Activated CD4-positive, alpha-beta T cell treated with anti-CD3 and anti-CD28 coated beads for 36 hours (primary cell): ENCODE measurements at regions not wholly inside any gene's neighbourhood (a gene's known extent, or its start where the extent isn't known, plus 50 kb on each side); places are given as distances from the start of the nearest gene placed in this dataset.
"Not testable (repeated sequence)": the region's sequence is repeated elsewhere in the genome, so short reads cannot be mapped to it uniquely, and the experiment has no call there.

Experiments
- ATAC-seq: fragments of 200-7000 bp; cut with Tn5 transposase; one replicate; pipeline ENCODE4 v1.10.0; 2021; ENCODE audit warnings: mild to moderate bottlenecking, moderate library complexity
- CTCF ChIA-PET: fragments of 350-600 bp; sonication (Branson Sonifier 250); formaldehyde crosslinking; loops from one replicate; lab custom pipeline; 2021; ENCODE audit warnings: antibody characterized with exemption; lab: Charles Lee
- POLR2A ChIA-PET: fragments of 350-600 bp; sonication (Branson Sonifier 250); formaldehyde crosslinking; loops from one replicate; lab custom pipeline; 2021; ENCODE audit warnings: antibody characterized with exemption, inconsistent platforms; lab: Charles Lee
- DNase-seq: peaks from one replicate; pipeline ENCODE4 v3.0.0-alpha.2; 2020
- H3K27ac Mint-ChIP-seq: one replicate; pipeline ENCODE4 v1.8.0; 2021; ENCODE audit warnings: mixed read lengths
- H3K27me3 Mint-ChIP-seq: one replicate; pipeline ENCODE4 v1.8.0; 2021; ENCODE audit warnings: mixed read lengths
- H3K36me3 Mint-ChIP-seq: one replicate; pipeline ENCODE4 v1.8.0; 2021; ENCODE audit warnings: low read depth, mixed read lengths
- H3K4me1 Mint-ChIP-seq: one replicate; pipeline ENCODE4 v1.8.0; 2021; ENCODE audit warnings: mixed read lengths
- H3K4me3 Mint-ChIP-seq: one replicate; pipeline ENCODE4 v1.8.0; 2021; ENCODE audit warnings: mild to moderate bottlenecking, moderate library complexity, mixed read lengths
- H3K9me3 Mint-ChIP-seq: one replicate; pipeline ENCODE4 v1.8.0; 2021; ENCODE audit warnings: low read depth, mixed read lengths
- intact Hi-C, 2 experiments: fragments of 100-400 bp; cut with DNase I in 1 of 2; cut with micrococcal nuclease in 1 of 2; formaldehyde crosslinking; loops; one replicate each; pipeline versions ENCODE4 v1.14.2 to v1.15.1; 2022 to 2024; cut with DNase I, micrococcal nuclease

GRCh38 chr2:34210382-34210781 lies 611.3 kb upstream of the FAM98A start:
- H3K27me3 Mint-ChIP-seq, POLR2A ChIA-PET, intact Hi-C loops, H3K4me3 Mint-ChIP-seq, H3K36me3 Mint-ChIP-seq, ATAC-seq, CTCF ChIA-PET, H3K27ac Mint-ChIP-seq, DNase-seq, H3K4me1 Mint-ChIP-seq: not testable (repeated sequence)
- H3K9me3 Mint-ChIP-seq, result peaks cover 39% of the 10 kb centered on the region

- ATAC-seq (no peak), DNase-seq (no peak)
- ChIA-PET POLR2A (no interaction called here), CTCF (no interaction called here)
- H3K27ac Mint-ChIP-seq, result no peak overlapping the region
- intact Hi-C loops, result no loop called here
- H3K4me3 Mint-ChIP-seq, result no peak overlapping the region
- no peaks in the 10 kb centered on the region for H3K4me1 Mint-ChIP-seq
- H3K9me3 Mint-ChIP-seq, result peaks cover 20% of the 10 kb centered on the region
- no peaks in the 10 kb centered on the region for H3K27me3 Mint-ChIP-seq
- no peaks in the 10 kb centered on the region for H3K36me3 Mint-ChIP-seq
Observed at GRCh38 chr2:34204560-34204959, 605.5 kb upstream of the FAM98A start.

GRCh38 chr2:34201099-34201498 lies 602.0 kb upstream of the FAM98A start:
- H3K27me3 Mint-ChIP-seq, result no peaks in the 10 kb centered on the region
- H3K4me1 Mint-ChIP-seq, result no peaks in the 10 kb centered on the region
- peaks cover 9% of the 10 kb centered on the region for H3K9me3 Mint-ChIP-seq
- no peak for DNase-seq
- ATAC-seq, result no peak
- H3K27ac Mint-ChIP-seq, result no peak overlapping the region
- intact Hi-C loops, result no loop called here
- ChIA-PET CTCF (interaction anchor here (0.7 kb wide), 1 partner anchor 387 kb away, joined by 3 read pairs; no protein-coding TSS in a partner anchor), POLR2A (no interaction called here)
- no peaks in the 10 kb centered on the region for H3K36me3 Mint-ChIP-seq
- no peak overlapping the region for H3K4me3 Mint-ChIP-seq

GRCh38 chr2:34199971-34200370 lies 600.9 kb upstream of the FAM98A start:
- Mint-ChIP-seq H3K9me3 (peaks cover 11% of the 10 kb centered on the region), H3K27me3 (no peaks in the 10 kb centered on the region), H3K36me3 (no peaks in the 10 kb centered on the region), H3K4me1 (no peaks in the 10 kb centered on the region), H3K4me3 (no peak overlapping the region), H3K27ac (no peak overlapping the region)
- no peak for DNase-seq
- POLR2A ChIA-PET, result no interaction called here
- intact Hi-C loops, result no loop called here
- CTCF ChIA-PET, result no interaction called here
- ATAC-seq, result no peak

GRCh38 chr2:34193164-34193563 lies 594.1 kb upstream of the FAM98A start:
- H3K27ac Mint-ChIP-seq, result no peak overlapping the region
- intact Hi-C loops, result no loop called here
- ChIA-PET POLR2A (no interaction called here), CTCF (no interaction called here)
- no peak for DNase-seq
- H3K4me1 Mint-ChIP-seq, result no peaks in the 10 kb centered on the region
- H3K9me3 Mint-ChIP-seq, result peaks cover 8% of the 10 kb centered on the region
- H3K4me3 Mint-ChIP-seq, result no peak overlapping the region
- no peak for ATAC-seq
- no peaks in the 10 kb centered on the region for H3K36me3 Mint-ChIP-seq
- no peaks in the 10 kb centered on the region for H3K27me3 Mint-ChIP-seq

GRCh38 chr2:34188464-34189303 lies 589.6 kb upstream of the FAM98A start:
- H3K4me3 Mint-ChIP-seq, result no peak overlapping the region
- H3K4me1 Mint-ChIP-seq, result no peaks in the 10 kb centered on the region
- POLR2A ChIA-PET, result no interaction called here
- no peak overlapping the region for H3K27ac Mint-ChIP-seq
- CTCF ChIA-PET, result no interaction called here
- H3K27me3 Mint-ChIP-seq, result no peaks in the 10 kb centered on the region
- intact Hi-C loops, result no loop called here
- no peak for DNase-seq
- H3K9me3 Mint-ChIP-seq, result peaks cover 9% of the 10 kb centered on the region
- ATAC-seq, result no peak
- no peaks in the 10 kb centered on the region for H3K36me3 Mint-ChIP-seq

- no peak for ATAC-seq
Observed at GRCh38 chr2:34179511-34179910, 580.4 kb upstream of the FAM98A start.

GRCh38 chr2:34178482-34178881 lies 579.4 kb upstream of the FAM98A start:
- DNase-seq (no peak), ATAC-seq (no peak)
- Mint-ChIP-seq H3K4me1 (no peaks in the 10 kb centered on the region), H3K4me3 (no peak overlapping the region), H3K27me3 (no peaks in the 10 kb centered on the region), H3K27ac (no peak overlapping the region), H3K36me3 (no peaks in the 10 kb centered on the region), H3K9me3 (peaks cover 3% of the 10 kb centered on the region)
- ChIA-PET POLR2A (no interaction called here), CTCF (no interaction called here)
- intact Hi-C loops, result no loop called here

More at GRCh38 chr2:34179511-34179910, 580.4 kb upstream of the FAM98A start:
- Mint-ChIP-seq H3K4me3 (no peak overlapping the region), H3K36me3 (no peaks in the 10 kb centered on the region), H3K27me3 (no peaks in the 10 kb centered on the region), H3K27ac (no peak overlapping the region), H3K9me3 (peaks cover 5% of the 10 kb centered on the region), H3K4me1 (no peaks in the 10 kb centered on the region)
- ChIA-PET POLR2A (no interaction called here), CTCF (no interaction called here)
- no peak for DNase-seq
- intact Hi-C loops, result no loop called here

- DNase-seq (no peak), ATAC-seq (no peak)
- H3K27ac Mint-ChIP-seq, result no peak overlapping the region
- H3K4me1 Mint-ChIP-seq, result no peaks in the 10 kb centered on the region
- H3K4me3 Mint-ChIP-seq, result no peak overlapping the region
- H3K9me3 Mint-ChIP-seq, result peaks cover under 1% of the 10 kb centered on the region
- H3K36me3 Mint-ChIP-seq, result no peaks in the 10 kb centered on the region
- CTCF ChIA-PET, result interaction anchor here (0.7 kb wide), 1 partner anchor 8 kb away, joined by 3 read pairs; no protein-coding TSS in a partner anchor
- intact Hi-C loops, result no loop called here
- no peaks in the 10 kb centered on the region for H3K27me3 Mint-ChIP-seq
- POLR2A ChIA-PET, result no interaction called here
Observed at GRCh38 chr2:34176693-34177092, 577.6 kb upstream of the FAM98A start.

GRCh38 chr2:34174506-34174905 lies 575.4 kb upstream of the FAM98A start:
- CTCF ChIA-PET, result no interaction called here
- H3K27me3 Mint-ChIP-seq, result no peaks in the 10 kb centered on the region
- ATAC-seq (no peak), DNase-seq (no peak)
- no peaks in the 10 kb centered on the region for H3K4me1 Mint-ChIP-seq
- H3K36me3 Mint-ChIP-seq, result no peaks in the 10 kb centered on the region
- POLR2A ChIA-PET, result no interaction called here
- no peaks in the 10 kb centered on the region for H3K9me3 Mint-ChIP-seq
- H3K27ac Mint-ChIP-seq, result no peak overlapping the region
- no peak overlapping the region for H3K4me3 Mint-ChIP-seq
- intact Hi-C loops, result no loop called here

- no peaks in the 10 kb centered on the region for H3K4me1 Mint-ChIP-seq
- no peak overlapping the region for H3K4me3 Mint-ChIP-seq
- DNase-seq (no peak), ATAC-seq (no peak)
- H3K9me3 Mint-ChIP-seq, result no peaks in the 10 kb centered on the region
- H3K27ac Mint-ChIP-seq, result no peak overlapping the region
- no peaks in the 10 kb centered on the region for H3K27me3 Mint-ChIP-seq
- intact Hi-C loops, result no loop called here
- no peaks in the 10 kb centered on the region for H3K36me3 Mint-ChIP-seq
- ChIA-PET POLR2A (no interaction called here), CTCF (no interaction called here)
Observed at GRCh38 chr2:34162231-34162630, 563.1 kb upstream of the FAM98A start.

GRCh38 chr2:34161549-34161948 lies 562.5 kb upstream of the FAM98A start:
- POLR2A ChIA-PET, result no interaction called here
- Mint-ChIP-seq H3K4me1 (no peaks in the 10 kb centered on the region), H3K36me3 (no peaks in the 10 kb centered on the region), H3K9me3 (no peaks in the 10 kb centered on the region), H3K4me3 (no peak overlapping the region), H3K27ac (no peak overlapping the region), H3K27me3 (no peaks in the 10 kb centered on the region)
- no peak for DNase-seq
- ATAC-seq, result no peak
- intact Hi-C loops, result no loop called here
- CTCF ChIA-PET, result no interaction called here
